ENCODE measurements at regions not wholly inside any gene's neighbourhood (a gene's known extent, or its start where the extent isn't known, plus 50 kb on each side); places are given as distances from the start of the nearest gene placed in this dataset.

- TF ChIP-seq POLR2A (IDR thresholded peaks at IDR 0.05; ENCODE audit: low read depth, low read length): no peak
- TF ChIP-seq, protein P1, sequence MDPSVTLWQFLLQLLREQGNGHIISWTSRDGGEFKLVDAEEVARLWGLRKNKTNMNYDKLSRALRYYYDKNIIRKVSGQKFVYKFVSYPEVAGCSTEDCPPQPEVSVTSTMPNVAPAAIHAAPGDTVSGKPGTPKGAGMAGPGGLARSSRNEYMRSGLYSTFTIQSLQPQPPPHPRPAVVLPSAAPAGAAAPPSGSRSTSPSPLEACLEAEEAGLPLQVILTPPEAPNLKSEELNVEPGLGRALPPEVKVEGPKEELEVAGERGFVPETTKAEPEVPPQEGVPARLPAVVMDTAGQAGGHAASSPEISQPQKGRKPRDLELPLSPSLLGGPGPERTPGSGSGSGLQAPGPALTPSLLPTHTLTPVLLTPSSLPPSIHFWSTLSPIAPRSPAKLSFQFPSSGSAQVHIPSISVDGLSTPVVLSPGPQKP (IDR thresholded peaks at IDR 0.05; ENCODE audit: borderline replicate concordance, low read depth, low read length): no peak
- TF ChIP-seq CTCF (conservative IDR thresholded peaks at IDR 0.05; ENCODE audit: low read depth, low read length): no peak
- TF ChIP-seq MAFK (IDR thresholded peaks at IDR 0.05; ENCODE audit: low read depth, low read length): no peak
- no peak for TF ChIP-seq RAD21 (IDR thresholded peaks at IDR 0.05; ENCODE audit: low read length)
- TF ChIP-seq CHD1 (IDR thresholded peaks at IDR 0.05; ENCODE audit: low read depth, low read length): no peak
- TF ChIP-seq SMC3 (IDR thresholded peaks at IDR 0.05; ENCODE audit: low read depth, low read length): no peak
- TF ChIP-seq, protein P2, sequence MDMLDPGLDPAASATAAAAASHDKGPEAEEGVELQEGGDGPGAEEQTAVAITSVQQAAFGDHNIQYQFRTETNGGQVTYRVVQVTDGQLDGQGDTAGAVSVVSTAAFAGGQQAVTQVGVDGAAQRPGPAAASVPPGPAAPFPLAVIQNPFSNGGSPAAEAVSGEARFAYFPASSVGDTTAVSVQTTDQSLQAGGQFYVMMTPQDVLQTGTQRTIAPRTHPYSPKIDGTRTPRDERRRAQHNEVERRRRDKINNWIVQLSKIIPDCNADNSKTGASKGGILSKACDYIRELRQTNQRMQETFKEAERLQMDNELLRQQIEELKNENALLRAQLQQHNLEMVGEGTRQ (IDR thresholded peaks at IDR 0.05; ENCODE audit: low read depth, low read length): no peak
- no peak for TF ChIP-seq CEBPB (IDR thresholded peaks at IDR 0.05; ENCODE audit: low read depth, low read length)
Measured at GRCh38 chr10:2547606-2548005, 519.7 kb upstream of the PFKP start.
